HG03565 (cell line): ENCODE measurements at regions not wholly inside any gene's neighbourhood (a gene's known extent, or its start where the extent isn't known, plus 50 kb on each side); places are given as distances from the start of the nearest gene placed in this dataset.
"Not testable (repeated sequence)": the region's sequence is repeated elsewhere in the genome, so short reads cannot be mapped to it uniquely, and the experiment has no call there.

ENCODE experiments used
- ATAC-seq: cut with Tn5 transposase; IDR thresholded peaks from one replicate; pipeline ENCODE4 v1.9.1; 2021; ENCODE audit warnings: mild to moderate bottlenecking, moderate library complexity; ENCODE audit not compliant: unreplicated experiment

DNA sequence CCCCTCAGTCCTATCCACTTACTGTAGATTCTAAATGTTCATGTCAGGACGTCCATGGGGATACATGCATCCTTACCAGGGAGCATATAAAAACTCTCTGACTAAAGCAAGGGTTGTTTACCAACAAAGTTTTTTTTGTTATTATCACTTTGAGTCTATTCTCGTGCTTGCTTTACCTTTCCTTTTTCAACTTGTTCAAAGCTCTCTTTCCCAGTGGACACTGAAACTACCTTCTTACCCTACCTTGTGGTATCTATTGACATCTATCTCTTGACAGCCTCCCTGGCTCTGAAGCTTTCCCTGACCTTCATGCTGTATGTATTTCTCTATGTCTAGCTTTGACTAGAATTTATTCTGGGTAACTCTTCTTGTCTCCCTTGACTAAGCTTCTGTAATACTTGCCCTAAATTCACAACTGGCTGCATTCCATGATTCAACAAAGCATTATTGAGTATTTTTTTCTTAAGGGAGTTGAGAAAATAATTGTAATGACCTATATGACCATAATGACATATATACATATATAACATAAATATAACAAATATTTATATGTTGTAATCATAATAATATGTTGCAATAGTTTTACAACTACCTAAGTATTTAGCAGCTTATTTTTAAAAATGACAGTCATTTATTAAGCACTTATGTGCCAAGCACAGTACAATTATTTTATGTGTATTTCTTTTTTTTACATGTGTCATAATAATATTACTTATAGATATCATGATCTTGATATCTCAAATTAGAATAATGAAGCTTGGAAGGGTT is 403.4 kb upstream of the SPRY2 start:
- no peak for ATAC-seq

DNA sequence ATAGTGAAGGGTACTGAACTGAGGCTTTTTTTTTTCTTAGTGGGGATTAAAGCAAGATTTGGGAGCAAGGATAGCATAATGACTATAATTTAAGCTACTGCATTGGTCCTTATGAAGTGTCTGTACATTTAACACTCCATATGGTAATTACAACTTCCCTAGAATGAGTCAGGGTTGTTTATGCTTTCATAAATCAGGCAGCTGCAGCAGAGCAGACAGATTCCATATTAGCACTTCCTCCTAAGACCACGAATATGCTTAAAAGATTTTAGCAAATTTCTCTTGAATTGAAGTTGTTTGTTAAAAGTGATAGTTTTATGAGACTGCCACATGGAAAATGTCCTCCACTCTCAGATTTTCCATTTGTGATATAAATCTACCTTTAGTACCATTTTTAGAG is 401.1 kb upstream of the SPRY2 start:
- ATAC-seq, result no peak

DNA sequence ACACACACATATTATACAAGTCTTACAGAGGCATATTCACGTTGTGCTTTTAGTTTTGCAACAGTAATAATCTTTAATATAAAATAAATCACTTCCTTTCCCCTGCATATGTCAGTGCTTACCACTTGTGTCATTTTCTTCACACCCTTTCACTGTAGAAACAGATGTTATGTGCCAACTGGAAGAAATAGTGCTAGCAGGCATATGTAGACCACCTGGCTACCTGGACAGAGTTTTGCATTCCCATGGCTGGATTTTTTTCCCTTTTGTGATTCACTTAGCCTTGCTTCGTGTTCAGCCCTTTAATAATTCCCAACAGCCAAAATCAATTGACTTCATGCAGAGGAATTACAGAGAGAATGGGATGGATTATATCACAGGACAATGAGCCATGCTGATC is 399.1 kb upstream of the SPRY2 start:
- ATAC-seq, result no peak

DNA sequence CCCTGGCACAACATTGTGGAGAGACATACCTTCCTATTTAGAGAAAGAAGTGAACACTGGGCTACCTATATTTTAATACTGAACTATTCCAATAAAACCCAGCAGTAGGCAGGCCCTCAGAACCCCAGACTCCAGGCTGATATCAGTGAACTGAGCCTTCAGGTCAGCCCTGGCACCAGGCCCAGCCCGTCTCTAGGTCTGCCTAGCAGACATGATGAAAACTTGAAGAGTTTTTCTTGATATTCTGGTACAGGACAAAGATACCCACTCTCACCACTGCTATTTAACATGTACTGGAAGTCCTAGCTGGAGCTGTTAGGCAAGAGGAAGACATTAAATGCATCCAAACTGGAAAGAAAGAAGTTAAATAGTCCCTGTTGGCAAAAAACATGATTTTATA is 396.6 kb upstream of the SPRY2 start:
- ATAC-seq, result no peak

DNA sequence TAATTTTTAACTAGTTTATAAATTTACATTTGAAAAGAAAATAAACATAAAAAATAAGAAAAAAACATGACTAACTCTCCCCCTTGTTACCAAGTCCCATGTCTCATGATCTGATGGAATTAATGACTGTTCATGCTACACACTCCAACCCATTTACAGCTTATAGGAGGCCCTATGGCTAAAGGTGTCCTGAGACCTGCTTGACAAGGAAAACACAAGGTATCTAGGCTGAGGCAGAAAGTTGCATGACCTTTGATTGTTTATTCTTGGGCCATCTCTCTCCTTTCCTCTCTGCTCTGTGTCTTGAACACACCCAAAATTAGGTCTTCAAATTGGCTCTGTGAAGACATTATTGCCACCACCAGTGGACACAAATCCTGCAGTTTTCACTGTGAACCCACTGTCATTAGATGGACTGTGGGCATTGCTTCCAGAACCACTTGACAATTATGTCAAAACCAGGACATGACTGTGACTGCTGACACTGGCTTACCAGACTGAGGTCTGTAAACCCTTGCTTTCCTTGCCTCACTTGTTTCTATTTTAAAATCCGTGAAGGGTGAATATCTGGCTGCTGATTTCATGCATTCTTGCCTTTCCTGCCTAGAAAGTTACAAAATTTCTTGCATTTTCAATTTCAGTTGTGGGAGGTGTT is 386.5 kb upstream of the SPRY2 start:
- no peak for ATAC-seq

DNA sequence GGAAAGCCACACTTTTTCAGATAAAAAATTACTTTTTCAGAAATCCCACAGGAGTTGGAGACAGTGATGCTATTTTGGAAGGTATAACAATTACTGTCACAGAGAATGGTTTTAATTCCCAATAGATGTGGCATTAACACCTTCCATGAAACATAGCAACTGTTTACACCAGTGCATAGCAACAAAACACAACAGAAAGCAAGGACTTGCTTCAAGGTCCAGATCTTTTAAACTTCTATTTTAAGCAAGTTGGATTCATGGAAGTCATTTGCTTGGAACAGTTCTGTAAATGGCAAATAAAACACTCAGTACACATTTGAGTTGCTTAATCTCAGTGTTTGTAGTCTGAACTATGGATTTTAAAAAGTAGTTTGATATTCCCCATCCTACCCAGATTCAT is 385.9 kb upstream of the SPRY2 start:
- ATAC-seq, result no peak

DNA sequence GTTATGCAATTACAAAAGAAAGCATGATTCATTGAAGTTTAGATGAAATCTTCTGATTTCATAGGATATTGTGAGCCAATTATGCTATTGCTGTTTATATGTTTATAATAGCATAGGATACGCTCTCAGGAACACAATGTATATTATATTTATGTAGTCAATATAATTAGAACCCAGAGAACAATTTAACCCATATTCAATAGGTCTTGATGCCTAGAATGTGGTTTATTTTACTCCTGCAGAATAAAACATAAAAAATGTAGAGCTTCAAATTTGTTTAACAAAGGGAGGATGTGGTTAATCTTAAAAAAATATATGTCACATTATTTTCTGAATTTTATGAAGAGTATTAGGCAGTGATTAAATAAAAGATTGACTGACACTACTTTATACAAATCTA is 380.8 kb upstream of the SPRY2 start:
- no peak for ATAC-seq

DNA sequence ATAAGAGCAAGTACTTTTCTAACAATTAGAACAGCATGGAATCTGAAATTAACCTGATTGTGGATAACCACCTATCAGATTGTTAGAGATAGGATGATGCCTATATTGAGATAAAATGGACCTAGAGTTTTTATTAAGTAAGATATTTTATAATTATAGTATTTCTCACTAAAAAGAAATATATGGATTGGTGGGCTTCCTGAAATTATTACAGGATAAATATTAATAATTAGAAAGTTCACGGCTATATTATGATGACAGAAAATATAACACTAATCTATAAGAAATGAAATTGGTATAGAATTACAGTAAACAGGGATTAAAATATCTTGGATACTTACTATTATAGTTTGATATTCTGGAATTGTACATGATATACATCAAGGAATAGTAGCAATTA is 378.0 kb upstream of the SPRY2 start:
- ATAC-seq, result no peak

DNA sequence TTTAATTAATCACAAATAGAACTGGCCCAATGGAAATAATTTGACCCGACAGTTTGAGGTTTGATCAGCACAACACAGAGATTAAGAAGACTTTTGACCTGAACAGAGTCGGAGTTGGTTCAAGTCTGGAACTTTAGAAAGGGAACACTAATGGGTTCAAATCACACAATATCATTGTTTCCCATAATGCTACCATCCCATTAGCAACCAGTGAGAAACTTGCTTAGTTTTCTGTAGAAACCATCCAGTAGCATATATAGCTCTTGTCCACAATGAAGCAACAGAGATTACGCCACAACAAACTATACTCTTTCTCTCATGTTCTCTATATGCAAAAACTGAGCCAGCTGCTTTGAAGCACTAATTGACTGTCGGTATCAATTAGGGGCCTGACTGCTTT is 376.9 kb upstream of the SPRY2 start:
- no peak for ATAC-seq

DNA sequence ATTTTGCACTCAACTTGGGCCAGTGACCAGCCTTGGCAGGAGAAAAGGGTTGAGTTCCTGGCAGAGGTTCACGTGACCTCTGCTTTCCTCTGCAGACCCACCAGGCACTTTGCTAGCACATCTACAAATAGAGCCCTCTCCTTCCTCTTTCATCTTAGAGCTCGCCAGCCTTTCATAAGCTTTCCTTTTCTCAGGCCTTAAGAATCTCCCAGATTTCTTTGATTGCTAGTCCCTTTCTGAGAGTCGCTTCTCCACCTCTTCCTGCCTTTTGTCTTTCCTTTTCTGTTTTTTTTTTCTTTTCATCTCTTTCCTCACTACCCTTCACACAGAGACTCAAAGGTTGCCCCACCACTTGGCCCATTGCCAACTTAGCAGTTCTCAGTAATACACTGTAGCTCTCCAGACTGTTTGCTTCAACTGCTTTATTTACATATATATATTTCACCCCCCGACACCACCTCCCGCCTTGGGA is 375.7 kb upstream of the SPRY2 start:
- no peak for ATAC-seq

DNA sequence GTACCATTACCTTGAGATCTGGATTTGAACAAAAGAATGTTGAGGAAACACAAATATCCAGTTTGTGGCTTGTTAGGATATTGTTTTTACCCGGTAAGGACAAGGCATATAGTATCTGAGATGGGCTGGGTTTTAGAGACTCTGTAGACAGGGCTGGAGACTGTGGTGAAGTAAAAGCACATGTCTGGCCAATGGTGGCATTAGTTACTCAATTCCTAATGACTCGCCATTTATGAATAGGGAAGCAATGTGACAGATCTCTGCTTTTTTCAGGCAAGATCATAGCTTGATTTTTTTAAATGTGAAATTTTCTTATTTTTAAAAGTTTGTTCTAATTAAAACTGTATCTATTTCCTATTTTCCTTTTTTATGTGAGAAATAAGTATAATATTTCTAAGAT is 371.1 kb upstream of the SPRY2 start:
- ATAC-seq, result no peak

DNA sequence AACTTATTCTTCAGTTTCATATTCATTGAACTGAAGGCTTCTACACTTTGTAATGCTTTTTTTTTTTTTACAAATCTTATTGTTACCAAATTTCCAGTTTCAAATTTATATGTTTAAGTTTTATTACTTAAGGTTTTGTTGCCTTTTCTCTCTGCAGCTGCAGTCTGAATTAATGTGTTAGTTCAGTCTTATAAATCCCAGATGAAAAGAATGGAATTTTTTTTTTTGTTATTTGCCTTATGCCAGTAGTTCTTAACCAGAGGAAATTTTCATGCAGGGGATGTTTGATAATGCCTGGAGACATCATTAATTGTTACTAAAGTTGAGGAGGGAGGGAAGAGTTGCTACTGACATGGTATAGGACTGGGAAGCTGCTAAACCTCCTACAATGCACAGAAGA is 367.9 kb upstream of the SPRY2 start:
- no peak for ATAC-seq

DNA sequence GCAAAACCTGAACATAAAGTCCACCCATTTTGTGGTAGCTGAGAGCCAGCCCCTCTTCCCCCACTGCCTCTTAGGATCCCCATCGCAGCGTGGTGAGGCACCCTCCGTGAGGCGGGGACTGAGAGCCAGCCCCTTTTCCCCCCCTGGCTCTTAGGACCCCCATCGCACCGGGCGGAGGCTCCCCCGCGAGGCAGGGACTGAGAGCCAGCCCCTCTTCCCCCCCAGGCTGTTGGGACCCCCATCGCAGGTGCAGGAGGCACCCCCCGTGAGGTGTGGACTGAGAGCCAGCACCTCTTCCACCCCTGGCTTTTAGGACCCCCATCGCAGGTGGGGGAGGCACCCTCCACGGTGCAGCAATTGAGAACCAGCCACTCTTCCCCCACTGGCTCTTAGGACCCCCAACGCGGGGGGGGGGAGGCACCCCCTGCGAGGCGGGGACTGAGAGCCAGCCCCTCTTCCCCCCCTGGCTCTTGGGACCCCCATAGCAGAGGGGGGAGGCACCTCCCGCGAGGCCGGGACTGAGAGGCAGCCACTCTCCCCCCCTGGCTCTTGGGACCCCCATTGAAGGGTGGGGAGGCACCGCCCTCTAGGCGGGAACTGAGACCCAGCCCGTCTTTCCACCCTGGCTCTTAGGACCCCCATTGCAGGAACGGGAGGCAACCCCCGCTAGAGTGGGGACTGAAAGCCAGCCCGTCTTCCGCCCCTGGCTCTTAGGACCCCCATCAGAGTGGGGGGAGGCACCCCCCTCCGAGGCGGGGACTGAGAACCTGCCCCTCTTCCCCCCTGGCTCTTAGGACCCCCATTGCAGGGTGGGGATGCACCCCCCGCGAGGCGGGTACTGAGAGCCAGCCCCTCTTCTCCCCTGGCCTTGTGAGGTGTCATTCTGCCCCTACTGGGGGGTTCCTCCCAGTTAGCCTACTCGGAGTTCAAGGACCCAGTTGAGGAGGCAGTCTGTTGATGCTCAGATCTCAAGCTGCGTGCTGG is 366.4 kb upstream of the SPRY2 start:
- no peak for ATAC-seq

DNA sequence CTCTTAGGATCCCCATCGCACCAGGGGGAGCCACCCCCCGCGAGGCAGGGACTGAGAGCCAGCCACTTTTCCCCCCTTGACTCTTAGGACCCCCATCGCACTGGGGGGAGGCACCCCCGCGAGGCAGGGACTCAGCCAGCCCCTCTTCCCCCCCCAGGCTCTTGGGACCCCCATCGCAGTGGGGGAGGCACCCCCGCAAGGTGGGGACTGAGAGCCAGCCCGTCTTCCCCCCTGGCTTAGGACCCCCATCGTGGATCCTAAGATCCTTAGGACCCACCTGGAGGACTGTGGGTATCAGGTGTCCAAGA is 365.2 kb upstream of the SPRY2 start:
- ATAC-seq, result no peak

DNA sequence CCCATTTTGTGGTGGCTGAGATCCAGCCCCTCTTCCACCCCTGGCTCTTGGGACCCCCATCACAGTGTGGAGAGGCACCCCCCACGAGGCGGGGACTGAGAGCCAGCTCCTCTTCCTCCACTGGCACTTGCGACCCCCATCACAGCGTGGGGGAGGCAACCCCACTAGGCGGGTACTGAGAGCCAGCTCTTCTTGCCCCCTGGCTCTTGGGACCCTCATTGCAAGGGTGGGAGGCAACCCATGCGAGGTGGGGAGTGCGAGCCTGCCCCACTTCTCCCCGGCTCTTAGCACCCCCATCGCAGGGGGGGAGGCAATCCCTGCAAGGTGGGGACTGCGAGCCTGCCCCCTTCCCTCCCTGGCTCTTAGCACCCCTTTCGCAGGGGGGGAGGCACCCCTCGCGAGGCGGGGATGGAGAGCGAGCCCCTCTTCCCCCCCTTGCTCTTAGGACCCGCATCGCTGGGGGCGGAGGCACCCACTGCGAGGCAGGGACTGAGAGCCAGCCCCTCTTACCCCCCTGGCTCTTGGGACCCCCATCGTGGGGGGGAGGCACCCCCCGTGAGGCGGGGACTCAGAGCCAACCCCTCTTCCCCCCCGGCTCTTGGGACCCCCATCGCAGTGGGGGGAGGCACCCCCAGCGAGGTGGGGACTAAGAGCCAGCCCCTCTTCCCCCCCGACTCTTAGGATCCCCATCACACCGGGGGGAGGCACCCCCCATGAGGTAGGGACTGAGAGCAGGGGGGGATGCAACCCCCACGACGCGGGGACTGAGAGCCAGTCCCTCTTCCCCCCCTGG is 364.6 kb upstream of the SPRY2 start:
- no peak for ATAC-seq

DNA sequence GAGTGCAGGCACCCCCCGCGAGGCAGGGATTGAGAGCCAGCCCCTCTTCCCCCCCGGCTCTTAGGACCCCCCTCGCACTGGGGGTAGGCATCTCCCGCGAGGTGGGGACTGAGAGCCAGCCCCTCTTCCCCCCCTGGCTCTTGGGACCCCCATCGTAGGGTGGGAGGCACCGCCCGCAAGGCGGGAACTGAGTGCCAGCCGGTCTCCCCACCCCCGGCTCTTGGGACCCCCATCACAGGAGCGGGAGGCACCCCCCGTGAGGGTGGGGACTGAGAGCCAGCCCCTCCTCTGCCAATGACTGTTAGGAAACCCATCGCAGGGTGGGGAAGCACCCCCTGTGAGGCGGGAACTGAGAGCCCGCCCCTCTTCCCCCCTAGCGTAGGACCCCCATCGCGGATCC is 363.4 kb upstream of the SPRY2 start:
- no peak for ATAC-seq

DNA sequence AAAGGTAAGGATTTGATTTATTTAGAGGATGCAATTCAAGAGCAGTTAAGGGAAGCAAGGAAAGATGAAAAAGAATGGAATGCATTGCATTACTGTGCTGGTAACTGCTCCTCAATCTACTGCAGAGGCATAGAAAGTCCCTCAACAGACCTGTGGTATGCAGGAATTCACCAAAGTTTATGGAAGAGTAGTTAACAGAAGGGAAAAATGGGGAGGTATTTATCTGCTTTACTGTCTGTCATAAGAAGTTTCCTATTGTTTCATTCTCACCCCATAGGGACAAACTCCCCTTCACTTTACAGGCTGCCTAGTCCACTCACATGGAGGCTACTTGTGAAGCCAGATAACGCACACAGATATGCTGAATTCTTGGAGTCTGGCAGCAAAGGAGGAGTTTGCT is 354.9 kb upstream of the SPRY2 start:
- ATAC-seq, result no peak

DNA sequence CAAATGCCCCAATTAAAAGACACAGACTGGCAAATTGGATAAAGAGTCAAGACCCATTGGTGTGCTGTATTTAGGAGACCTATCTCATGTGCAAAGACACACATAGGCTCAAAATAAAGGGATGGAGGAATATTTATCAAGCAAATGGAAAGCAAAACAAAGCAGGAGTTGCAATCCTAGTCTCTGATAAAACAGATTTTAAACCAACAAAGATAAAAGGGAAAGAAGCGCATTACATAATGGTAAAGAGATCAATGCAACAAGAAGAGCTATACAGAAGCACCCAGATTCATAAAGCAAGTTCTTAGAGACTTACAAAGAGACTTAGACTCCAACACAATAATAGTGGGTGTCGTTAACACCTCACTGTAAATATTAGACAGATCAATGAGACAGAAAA is 350.9 kb upstream of the SPRY2 start:
- not testable (repeated sequence) for ATAC-seq

DNA sequence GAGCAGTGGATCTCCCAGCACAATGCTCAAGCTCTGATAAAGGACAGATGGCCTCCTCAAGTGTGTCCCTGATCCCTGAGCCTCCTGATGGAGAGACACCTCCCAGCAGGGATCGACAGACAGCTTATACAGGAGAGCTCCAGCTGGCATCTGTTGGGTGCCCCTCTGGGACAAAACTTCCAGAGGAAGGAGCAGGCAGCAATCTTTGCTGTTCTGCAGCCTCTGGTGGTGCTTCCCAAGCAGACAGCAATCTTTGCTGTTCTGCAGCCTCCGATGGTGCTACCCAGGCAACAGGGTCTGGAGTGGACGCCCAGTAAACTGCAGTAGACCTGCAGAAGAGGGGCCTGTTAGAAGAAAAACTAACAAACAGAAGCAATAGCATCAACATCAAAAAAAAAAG is 349.3 kb upstream of the SPRY2 start:
- no peak for ATAC-seq

DNA sequence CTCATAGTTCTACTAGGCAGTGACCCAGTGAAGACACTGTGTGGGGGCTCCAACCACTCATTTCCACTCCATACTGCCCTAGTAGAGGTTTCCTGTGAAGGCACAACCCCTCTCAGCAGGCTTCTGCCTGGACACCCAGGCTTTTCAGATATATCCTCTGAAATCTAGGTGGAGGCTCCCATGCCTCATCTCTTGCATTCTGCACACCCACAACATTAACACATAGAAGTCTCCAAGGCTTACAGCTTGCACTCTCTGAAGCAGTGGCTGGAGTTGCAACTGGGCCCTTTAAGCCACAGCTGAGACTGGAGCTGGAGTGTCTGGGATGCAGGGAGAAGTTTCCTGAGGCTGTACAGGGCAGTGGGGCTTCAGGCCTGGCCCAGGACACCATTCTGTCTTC is 347.7 kb upstream of the SPRY2 start:
- ATAC-seq, result no peak

DNA sequence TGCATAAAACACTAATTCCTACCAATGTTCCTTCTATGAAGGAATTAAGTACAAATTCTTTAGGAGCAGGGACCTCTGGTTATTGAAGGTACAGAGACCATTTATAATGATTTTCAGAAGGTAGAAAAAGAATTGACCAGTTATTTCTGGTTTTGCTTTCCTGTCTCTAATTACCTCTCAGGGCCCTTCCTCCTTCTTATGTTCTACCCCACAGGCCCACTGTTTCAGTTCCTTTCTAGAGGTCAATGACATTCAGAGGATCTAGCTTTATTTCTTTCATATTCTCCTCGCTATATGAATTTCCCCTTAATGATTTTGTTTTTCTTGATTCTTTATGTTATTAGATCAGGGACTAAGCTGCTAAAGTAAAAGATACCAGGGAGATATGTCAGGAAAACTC is 345.0 kb upstream of the SPRY2 start:
- no peak for ATAC-seq
